GM12878 (cell line): ENCODE measurements at regions not wholly inside any gene's neighbourhood (a gene's known extent, or its start where the extent isn't known, plus 50 kb on each side); places are given as distances from the start of the nearest gene placed in this dataset.

Source experiments
- ATAC-seq: fragments of 200-7000 bp; cut with Tn5 transposase; 3 replicates; pipeline ENCODE4 v1.9.1; 2020; ENCODE audit warnings: mild to moderate bottlenecking, moderate library complexity
- BruUV-seq: library from RNA; stranded (reverse); fragments of 400-500 nt; replicated peaks from 2 replicates; lab custom pipeline; 2021; lab: Mats Ljungman, UMichigan
- CTCF ChIA-PET: fragments of 300-600 bp; sonication (Branson Sonifier 250); formaldehyde crosslinking; extraction: SDS; loops from one replicate; lab custom pipeline; 2021; ENCODE audit warnings: inconsistent platforms; lab: Yijun Ruan, JAX
- POLR2A ChIA-PET: fragments of 350-600 bp; formaldehyde crosslinking; extraction: SDS; loops from one replicate; lab custom pipeline; 2021; ENCODE audit warnings: inconsistent platforms; lab: Charles Lee
- RAD21 ChIA-PET: fragments of 300-600 bp; sonication (Branson Sonifier 250); formaldehyde crosslinking; loops from one replicate; lab custom pipeline; 2023; ENCODE audit warnings: antibody characterized with exemption; ENCODE audit not compliant: unreplicated experiment; lab: Charles Lee
- SMC1A ChIA-PET: fragments of 300-600 bp; sonication (Branson Sonifier 250); formaldehyde crosslinking; loops from one replicate; lab custom pipeline; 2023; ENCODE audit not compliant: unreplicated experiment, uncharacterized antibody; lab: Charles Lee
- DNase-seq: peaks from one replicate; pipeline ENCODE4 v3.0.0-alpha.2; 2011; ENCODE audit warnings: low read depth, low spot score
- FAIRE-seq: peaks from 3 replicates; lab custom pipeline; 2011; peaks lifted over from hg19 to GRCh38; lab: Jason Lieb, UNC
- H2AFZ ChIP-seq: 2 replicates; pipeline ENCODE4 v1.6.0; 2011; ENCODE audit warnings: low read depth, low read length, control low read depth; ENCODE audit not compliant: control insufficient read depth
- H3K27ac ChIP-seq: 2 replicates; pipeline ENCODE4 v1.5.1; 2011; ENCODE audit warnings: control low read depth; ENCODE audit not compliant: control insufficient read depth, insufficient read depth
- H3K27me3 ChIP-seq, 2 experiments: replicated peaks in 1 of 2; 2 replicates each; pipeline versions ENCODE4 v1.6.0 to v1.6.1; 2011; ENCODE audit warnings: low read length in 1 of 2; ENCODE audit not compliant: control insufficient read depth in 2 of 2, insufficient read depth in 2 of 2
- H3K36me3 ChIP-seq, 2 experiments: 2 replicates each; pipeline ENCODE4 v1.5.1; 2011; ENCODE audit warnings: low read length in 1 of 2; ENCODE audit not compliant: control insufficient read depth in 2 of 2, insufficient read depth in 2 of 2
- H3K4me1 ChIP-seq: 2 replicates; pipeline ENCODE4 v1.6.1; 2011; ENCODE audit warnings: mild to moderate bottlenecking, low read length, moderate library complexity, mixed read lengths; ENCODE audit not compliant: control insufficient read depth, insufficient read depth
- H3K4me2 ChIP-seq: 2 replicates; pipeline ENCODE4 v1.6.0; 2011; ENCODE audit warnings: control low read depth; ENCODE audit not compliant: control insufficient read depth, insufficient read depth
- H3K4me3 ChIP-seq: fragments of 200-600 bp; sonication (generic); 2 replicates; pipeline ENCODE4 v1.5.1; 2016
- H3K79me2 ChIP-seq: 2 replicates; pipeline ENCODE4 v1.6.0; 2011; ENCODE audit warnings: low read length; ENCODE audit not compliant: control insufficient read depth, insufficient read depth
- H3K9ac ChIP-seq: 2 replicates; pipeline ENCODE4 v1.8.0; 2011; ENCODE audit warnings: low read length, control low read depth, mixed read lengths; ENCODE audit not compliant: control insufficient read depth, insufficient read depth
- H3K9me3 ChIP-seq: replicated peaks from 3 replicates; pipeline ENCODE4 v1.5.1; 2011; ENCODE audit warnings: mild to moderate bottlenecking, low read length; ENCODE audit not compliant: control insufficient read depth, insufficient read depth
- H4K20me1 ChIP-seq: 2 replicates; pipeline ENCODE4 v1.6.0; 2011; ENCODE audit not compliant: control insufficient read depth, insufficient read depth
- CHD4 ChIP-seq: fragments of 200-600 bp; sonication (generic); IDR thresholded peaks from 2 replicates; pipeline ENCODE4 v1.6.1; 2016; ENCODE audit warnings: mild to moderate bottlenecking
- EGR1 ChIP-seq, 2 experiments: IDR thresholded peaks; 1 replicate in 1 of 2; 2 replicates in 1 of 2; pipeline ENCODE4 v1.6.1; 2011 to 2012; ENCODE audit warnings: low read depth in 2 of 2, low read length in 2 of 2, borderline replicate concordance in 1 of 2, mild to moderate bottlenecking in 1 of 2, moderate library complexity in 1 of 2
- GABPA ChIP-seq: IDR thresholded peaks from 2 replicates; pipeline ENCODE4 v1.6.1; 2014; ENCODE audit warnings: antibody characterized with exemption, low read depth, mild to moderate bottlenecking, inconsistent platforms
- LARP7 ChIP-seq: fragments of 450-650 bp; IDR thresholded peaks from 2 replicates; pipeline ENCODE4 v1.6.1; 2017; ENCODE audit warnings: mild to moderate bottlenecking
- MTA3 ChIP-seq: IDR thresholded peaks from 2 replicates; pipeline ENCODE4 v1.6.1; 2012; ENCODE audit warnings: low read length, inconsistent platforms, borderline replicate concordance
- PML ChIP-seq: IDR thresholded peaks from 2 replicates; pipeline ENCODE4 v1.6.1; 2012; ENCODE audit warnings: low read length, inconsistent platforms
- POLR2AphosphoS5 ChIP-seq: IDR thresholded peaks from 2 replicates; pipeline ENCODE4 v1.6.1; 2011; ENCODE audit warnings: mild to moderate bottlenecking, low read length, inconsistent platforms
- RUNX3 ChIP-seq: IDR thresholded peaks from 2 replicates; pipeline ENCODE4 v1.6.1; 2012; ENCODE audit warnings: low read length, inconsistent platforms
- WRNIP1 ChIP-seq: IDR thresholded peaks from 2 replicates; pipeline ENCODE4 v1.6.1; 2011; ENCODE audit warnings: low read depth, low read length, improper control_type of control experiment, borderline replicate concordance
- WGBS: methylation state at CpG from one replicate; pipeline ENCODE4 v1.1.6; 2016; ENCODE audit warnings: low lambda C conversion rate; ENCODE audit not compliant: insufficient replicate concordance, insufficient coverage; ENCODE audit errors: missing lambda C conversion rate; 5-methylcytosine and 5-hydroxymethylcytosine counted together
- in situ Hi-C: fragments of 300-500 bp; cut with MboI; formaldehyde crosslinking; loops from 9 replicates; pipeline ENCODE4 v1.14.3; 2018; ENCODE audit warnings: mixed read lengths
- intact Hi-C: fragments of 100-400 bp; cut with micrococcal nuclease; formaldehyde crosslinking; loops from one replicate; pipeline ENCODE4 v1.14.2; 2022; ENCODE audit not compliant: unreplicated experiment
- TF ChIP-seq, protein P1 (sequence below): IDR thresholded peaks from 2 replicates; pipeline ENCODE4 v1.6.1; 2012; ENCODE audit warnings: low read length, inconsistent platforms
- TF ChIP-seq, protein P2 (sequence below): fragments of 450-650 bp; IDR thresholded peaks from 2 replicates; pipeline ENCODE4 v1.6.1; 2017; ENCODE audit warnings: mild to moderate bottlenecking, moderate library complexity

DNA sequence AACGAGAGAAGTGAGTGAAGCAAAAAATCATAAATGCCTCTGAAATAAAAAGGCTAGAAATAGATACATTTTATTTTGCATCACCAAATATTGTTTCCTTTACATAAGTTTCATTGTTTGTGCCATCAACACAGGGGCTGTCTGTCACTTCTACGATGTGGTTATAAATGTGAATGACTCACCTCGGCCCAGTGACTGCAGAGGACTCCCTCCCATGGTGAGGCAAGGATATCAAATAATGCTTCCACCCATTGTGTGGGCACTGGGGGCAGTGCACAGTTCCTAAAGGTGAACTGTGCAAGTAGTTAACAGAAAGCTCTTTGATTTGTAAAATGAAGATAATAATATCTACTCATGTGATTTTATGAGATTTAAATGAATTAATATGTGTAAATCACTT is 230.3 kb upstream of the NEIL3 start:
- H4K20me1 ChIP-seq = no peaks in the 10 kb centered on the region
- no peaks in the 10 kb centered on the region for H3K79me2 ChIP-seq
- no peak overlapping the region for H3K9ac ChIP-seq
- no peaks in the 10 kb centered on the region for H3K4me1 ChIP-seq
- in situ Hi-C loops (no loop called here), intact Hi-C loops (no loop called here)
- 3% methylated on average over 3 of the region's 3 CpGs for WGBS
- ChIA-PET CTCF (interaction anchor here (1.6 kb wide), 1 partner anchor 30 kb away, joined by 4 read pairs; no protein-coding TSS in a partner anchor), POLR2A (no interaction called here), SMC1A (interaction anchor here (0.9 kb wide), 1 partner anchor 14 kb away, joined by 3 read pairs; no protein-coding TSS in a partner anchor), RAD21 (no interaction called here)
- no peaks in the 10 kb centered on the region for H3K9me3 ChIP-seq
- no peaks in the 10 kb centered on the region for H3K36me3 ChIP-seq
- no peak overlapping the region for H3K27ac ChIP-seq
- ATAC-seq = peak; percentile 58
- no peaks in the 10 kb centered on the region for H3K27me3 ChIP-seq
- no peak for TF ChIP-seq POLR2AphosphoS5
- TF ChIP-seq PML = no peak
- TF ChIP-seq EGR1 (IDR thresholded peaks at IDR 0.05; ENCODE audit: borderline replicate concordance in 1 of 2, low read depth in 2 of 2, low read length in 2 of 2) = no peak
- TF ChIP-seq LARP7 = no peak
- no peak for TF ChIP-seq WRNIP1
- TF ChIP-seq, protein P1, sequence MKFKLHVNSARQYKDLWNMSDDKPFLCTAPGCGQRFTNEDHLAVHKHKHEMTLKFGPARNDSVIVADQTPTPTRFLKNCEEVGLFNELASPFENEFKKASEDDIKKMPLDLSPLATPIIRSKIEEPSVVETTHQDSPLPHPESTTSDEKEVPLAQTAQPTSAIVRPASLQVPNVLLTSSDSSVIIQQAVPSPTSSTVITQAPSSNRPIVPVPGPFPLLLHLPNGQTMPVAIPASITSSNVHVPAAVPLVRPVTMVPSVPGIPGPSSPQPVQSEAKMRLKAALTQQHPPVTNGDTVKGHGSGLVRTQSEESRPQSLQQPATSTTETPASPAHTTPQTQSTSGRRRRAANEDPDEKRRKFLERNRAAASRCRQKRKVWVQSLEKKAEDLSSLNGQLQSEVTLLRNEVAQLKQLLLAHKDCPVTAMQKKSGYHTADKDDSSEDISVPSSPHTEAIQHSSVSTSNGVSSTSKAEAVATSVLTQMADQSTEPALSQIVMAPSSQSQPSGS = no peak
- TF ChIP-seq RUNX3 = no peak
- TF ChIP-seq GABPA = no peak
- TF ChIP-seq CHD4 = no peak
- TF ChIP-seq, protein P2, sequence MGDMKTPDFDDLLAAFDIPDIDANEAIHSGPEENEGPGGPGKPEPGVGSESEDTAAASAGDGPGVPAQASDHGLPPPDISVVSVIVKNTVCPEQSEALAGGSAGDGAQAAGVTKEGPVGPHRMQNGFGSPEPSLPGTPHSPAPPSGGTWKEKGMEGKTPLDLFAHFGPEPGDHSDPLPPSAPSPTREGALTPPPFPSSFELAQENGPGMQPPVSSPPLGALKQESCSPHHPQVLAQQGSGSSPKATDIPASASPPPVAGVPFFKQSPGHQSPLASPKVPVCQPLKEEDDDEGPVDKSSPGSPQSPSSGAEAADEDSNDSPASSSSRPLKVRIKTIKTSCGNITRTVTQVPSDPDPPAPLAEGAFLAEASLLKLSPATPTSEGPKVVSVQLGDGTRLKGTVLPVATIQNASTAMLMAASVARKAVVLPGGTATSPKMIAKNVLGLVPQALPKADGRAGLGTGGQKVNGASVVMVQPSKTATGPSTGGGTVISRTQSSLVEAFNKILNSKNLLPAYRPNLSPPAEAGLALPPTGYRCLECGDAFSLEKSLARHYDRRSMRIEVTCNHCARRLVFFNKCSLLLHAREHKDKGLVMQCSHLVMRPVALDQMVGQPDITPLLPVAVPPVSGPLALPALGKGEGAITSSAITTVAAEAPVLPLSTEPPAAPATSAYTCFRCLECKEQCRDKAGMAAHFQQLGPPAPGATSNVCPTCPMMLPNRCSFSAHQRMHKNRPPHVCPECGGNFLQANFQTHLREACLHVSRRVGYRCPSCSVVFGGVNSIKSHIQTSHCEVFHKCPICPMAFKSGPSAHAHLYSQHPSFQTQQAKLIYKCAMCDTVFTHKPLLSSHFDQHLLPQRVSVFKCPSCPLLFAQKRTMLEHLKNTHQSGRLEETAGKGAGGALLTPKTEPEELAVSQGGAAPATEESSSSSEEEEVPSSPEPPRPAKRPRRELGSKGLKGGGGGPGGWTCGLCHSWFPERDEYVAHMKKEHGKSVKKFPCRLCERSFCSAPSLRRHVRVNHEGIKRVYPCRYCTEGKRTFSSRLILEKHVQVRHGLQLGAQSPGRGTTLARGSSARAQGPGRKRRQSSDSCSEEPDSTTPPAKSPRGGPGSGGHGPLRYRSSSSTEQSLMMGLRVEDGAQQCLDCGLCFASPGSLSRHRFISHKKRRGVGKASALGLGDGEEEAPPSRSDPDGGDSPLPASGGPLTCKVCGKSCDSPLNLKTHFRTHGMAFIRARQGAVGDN = no peak
- no peak for TF ChIP-seq MTA3
- no peak for FAIRE-seq
- no peak overlapping the region for H2AFZ ChIP-seq
- no peak for DNase-seq
- H3K4me2 ChIP-seq = no peak overlapping the region
- no TSS peak for BruUV-seq
- H3K4me3 ChIP-seq = no peak overlapping the region
